ENCODE measurements at regions not wholly inside any gene's neighbourhood (a gene's known extent, or its start where the extent isn't known, plus 50 kb on each side); places are given as distances from the start of the nearest gene placed in this dataset.

DNA sequence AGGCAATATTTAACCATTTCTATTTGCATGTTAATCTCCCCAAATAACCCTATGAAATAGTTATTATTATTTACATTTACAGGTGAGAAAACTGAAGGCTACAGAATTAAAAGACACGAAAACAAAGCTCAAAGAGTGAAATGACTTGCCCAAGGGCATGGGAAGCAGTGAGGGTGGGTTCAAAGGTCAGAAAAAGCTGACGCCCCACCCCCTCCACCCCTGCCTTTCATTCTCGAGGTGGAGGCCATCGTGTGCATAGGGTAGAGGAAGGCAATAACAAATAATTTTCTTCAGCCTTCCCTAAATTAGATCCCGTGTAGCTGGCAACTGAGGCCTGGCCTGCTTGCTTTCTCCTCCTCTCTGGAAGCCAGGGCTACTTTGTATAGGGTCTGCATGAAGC is 56.1 kb upstream of the RBFOX2 start:
- TF ChIP-seq, protein P1, sequence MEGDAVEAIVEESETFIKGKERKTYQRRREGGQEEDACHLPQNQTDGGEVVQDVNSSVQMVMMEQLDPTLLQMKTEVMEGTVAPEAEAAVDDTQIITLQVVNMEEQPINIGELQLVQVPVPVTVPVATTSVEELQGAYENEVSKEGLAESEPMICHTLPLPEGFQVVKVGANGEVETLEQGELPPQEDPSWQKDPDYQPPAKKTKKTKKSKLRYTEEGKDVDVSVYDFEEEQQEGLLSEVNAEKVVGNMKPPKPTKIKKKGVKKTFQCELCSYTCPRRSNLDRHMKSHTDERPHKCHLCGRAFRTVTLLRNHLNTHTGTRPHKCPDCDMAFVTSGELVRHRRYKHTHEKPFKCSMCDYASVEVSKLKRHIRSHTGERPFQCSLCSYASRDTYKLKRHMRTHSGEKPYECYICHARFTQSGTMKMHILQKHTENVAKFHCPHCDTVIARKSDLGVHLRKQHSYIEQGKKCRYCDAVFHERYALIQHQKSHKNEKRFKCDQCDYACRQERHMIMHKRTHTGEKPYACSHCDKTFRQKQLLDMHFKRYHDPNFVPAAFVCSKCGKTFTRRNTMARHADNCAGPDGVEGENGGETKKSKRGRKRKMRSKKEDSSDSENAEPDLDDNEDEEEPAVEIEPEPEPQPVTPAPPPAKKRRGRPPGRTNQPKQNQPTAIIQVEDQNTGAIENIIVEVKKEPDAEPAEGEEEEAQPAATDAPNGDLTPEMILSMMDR (IDR thresholded peaks at IDR 0.05), result no peak
- TF ChIP-seq POLR2A (IDR thresholded peaks at IDR 0.05), result no peak
